Erythroblast (primary cell): ENCODE measurements at regions not wholly inside any gene's neighbourhood (a gene's known extent, or its start where the extent isn't known, plus 50 kb on each side); places are given as distances from the start of the nearest gene placed in this dataset.

Experiments
- GATA1 ChIP-seq: IDR thresholded peaks from 2 replicates; pipeline ENCODE4 v1.6.1; 2011; ENCODE audit warnings: low read depth, mild to moderate bottlenecking, control low read depth, low read length, moderate library complexity
- POLR2A ChIP-seq: IDR thresholded peaks from 2 replicates; pipeline ENCODE4 v1.6.1; 2011; ENCODE audit warnings: mild to moderate bottlenecking, low read length

DNA sequence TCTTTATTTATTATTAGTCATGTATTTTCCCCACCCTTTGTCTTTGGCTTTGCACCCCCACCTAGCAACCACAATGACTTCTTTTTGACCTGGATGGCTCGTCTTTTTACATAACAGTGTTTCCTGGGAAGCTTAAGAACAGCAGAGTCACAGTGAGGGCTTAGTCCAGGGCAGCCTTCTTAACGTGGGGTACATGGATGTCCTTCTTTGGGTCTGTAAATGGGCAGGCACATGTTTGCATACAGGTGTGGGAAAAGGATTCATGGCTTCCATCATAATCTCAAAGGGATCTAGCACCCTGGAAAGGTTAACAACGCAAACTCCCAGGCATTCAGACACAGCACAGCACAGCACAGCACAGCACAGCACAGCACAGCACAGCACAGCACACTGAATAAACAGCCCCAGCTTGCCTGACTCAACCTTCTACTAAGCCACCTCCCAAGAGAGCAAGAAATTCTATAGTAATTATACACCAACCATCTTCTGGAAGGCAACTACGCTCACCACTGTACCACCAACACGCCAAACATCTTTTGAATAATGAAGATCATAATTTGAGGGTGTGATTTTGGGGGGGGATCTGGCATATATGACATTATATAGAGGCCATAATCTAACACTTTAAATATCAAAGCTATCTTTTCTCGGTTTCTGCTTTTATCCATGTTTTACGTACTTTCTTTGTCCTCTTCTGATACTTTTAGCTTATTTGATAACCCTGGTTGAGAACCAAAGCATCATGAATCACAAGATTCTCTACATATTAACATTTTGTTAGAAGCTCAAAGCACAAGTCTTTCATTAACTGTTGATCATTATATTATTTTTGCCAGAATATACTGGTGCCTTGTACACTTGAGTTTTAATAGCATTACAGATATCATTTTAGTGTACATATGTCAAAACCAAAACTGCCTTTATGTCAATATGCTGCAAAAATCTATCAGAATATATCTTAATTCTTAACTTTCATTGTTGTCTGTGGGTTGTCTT, 177.2 kb upstream of the KLF14 start:
- no peak for TF ChIP-seq POLR2A
- no peak for TF ChIP-seq GATA1
